Endothelial cell of hepatic sinusoid (primary cell): ENCODE measurements at regions not wholly inside any gene's neighbourhood (a gene's known extent, or its start where the extent isn't known, plus 50 kb on each side); places are given as distances from the start of the nearest gene placed in this dataset.
"Not testable (repeated sequence)": the region's sequence is repeated elsewhere in the genome, so short reads cannot be mapped to it uniquely, and the experiment has no call there.

ENCODE experiments used
- in situ Hi-C: cut with HindIII; loops from 2 replicates; pipeline ENCODE4 v1.10.0; 2017; ENCODE audit warnings: low sequenced_read_pairs

DNA sequence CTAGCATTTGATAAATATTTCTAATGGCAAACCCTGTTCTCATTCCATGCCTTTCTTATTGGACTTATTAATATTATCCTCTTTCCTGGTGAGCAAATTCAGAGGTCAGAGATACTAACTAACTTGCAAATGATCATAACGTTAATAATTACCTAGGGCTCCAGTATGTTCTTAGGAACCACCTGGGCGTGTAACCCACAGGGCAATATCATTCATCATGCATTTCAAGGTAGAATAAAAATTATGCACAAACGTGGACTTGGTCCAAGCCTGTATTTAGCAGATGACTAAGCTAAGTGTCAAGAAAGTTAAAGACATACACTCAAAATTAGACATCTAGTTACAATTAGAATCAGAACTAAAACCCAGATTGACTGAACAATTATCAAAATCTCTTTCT lies 850.1 kb downstream of the TRIML1 start:
- in situ Hi-C loops, result no loop called here

DNA sequence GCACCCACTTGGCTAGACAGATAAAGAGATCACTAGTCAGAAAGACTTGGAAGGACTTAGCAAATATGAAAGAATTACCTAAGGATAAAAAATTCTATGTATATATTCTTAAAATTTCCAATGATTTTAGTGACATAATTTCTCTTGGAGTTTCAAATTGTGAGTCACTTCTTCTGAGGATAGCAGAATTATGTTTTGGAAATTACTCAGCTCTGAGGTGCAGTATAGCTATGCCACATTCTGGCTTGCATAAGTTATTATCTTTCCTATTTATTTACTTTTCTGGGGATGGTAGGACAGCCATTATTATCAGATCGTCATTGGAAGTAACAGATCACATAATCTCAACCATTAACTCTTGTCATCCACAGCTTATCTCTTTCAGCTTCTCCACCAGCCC lies 853.5 kb downstream of the TRIML1 start:
- in situ Hi-C loops, result loop anchor here (5.0 kb wide), 1 partner anchor 105 kb away; no protein-coding TSS in a partner anchor

DNA sequence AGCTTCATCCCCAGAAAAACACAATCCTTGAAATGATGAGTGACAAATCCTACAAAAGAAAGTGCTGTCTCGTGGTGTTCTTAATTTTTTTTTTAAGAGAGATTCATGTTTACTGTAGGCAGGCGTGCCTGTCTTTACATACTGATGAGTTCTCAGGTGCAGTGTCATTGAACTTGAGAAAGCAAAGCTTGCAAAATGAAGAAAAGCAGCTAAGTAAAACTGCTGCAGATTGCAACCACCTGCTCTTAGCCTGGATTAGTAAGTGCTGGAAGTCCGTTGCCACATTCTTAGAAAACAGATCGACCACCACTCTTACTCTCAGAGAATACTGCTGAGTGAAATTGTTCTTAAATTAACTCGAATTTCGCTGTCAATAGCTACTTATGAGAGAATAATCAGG lies 854.6 kb downstream of the TRIML1 start:
- in situ Hi-C loops, result loop anchor here (5.0 kb wide), 1 partner anchor 103 kb away; no protein-coding TSS in a partner anchor

DNA sequence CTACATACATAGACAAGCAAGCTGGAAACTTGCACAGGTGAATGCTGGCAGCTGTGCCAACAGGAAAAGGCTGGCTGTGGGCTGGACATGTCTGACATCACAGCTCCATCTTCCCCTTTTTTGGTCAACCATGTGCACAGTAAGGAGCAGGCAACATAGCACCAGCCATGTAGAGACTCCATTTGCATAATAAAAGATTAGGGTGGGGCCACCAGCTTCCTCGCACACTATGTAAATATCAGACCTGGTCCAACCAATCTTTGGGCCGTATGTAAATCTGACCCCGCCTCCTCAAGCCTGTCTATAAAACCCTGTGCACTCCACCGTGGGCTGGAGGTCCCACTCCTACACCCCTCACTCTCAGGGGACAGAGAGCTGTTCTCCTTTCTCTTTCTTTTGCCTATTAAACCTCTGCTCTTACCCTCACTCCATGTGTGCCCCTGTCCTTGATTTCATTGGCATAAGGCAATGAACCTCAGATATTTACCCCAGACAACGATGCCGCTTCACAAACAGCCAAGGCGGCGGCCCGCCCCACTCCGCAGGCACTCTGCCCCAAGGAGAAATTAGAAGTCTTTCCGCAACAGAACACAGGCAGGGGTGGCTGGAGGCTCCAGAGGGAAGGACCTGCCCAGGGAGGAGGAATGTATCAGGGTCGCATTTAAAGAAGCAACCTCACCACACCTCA lies 862.2 kb downstream of the TRIML1 start:
- in situ Hi-C loops, result no loop called here

DNA sequence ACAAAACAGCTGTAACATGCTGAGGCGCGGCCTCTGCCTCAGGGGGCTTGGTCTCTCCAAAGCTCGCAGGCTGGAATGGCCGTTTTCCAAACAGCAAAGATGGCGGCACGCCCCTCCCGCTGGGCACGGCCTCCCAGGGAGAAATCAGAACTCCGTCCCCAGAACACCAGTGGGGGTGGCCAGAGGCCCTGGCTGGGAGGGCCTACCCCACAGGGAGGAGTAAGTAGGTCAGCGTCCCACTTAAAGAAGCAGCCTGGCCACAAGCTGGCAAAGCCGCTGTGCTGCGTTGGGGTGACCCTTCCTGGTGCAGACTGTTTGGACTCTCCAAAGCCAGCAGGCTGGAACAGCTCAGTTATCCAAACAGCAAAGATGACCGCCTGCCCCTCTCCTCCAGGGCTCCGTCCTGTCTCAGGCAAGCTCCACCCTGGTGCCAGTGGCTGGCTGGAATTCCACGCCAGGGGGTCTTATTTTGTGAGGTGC lies 862.8 kb downstream of the TRIML1 start:
- in situ Hi-C loops, result no loop called here

DNA sequence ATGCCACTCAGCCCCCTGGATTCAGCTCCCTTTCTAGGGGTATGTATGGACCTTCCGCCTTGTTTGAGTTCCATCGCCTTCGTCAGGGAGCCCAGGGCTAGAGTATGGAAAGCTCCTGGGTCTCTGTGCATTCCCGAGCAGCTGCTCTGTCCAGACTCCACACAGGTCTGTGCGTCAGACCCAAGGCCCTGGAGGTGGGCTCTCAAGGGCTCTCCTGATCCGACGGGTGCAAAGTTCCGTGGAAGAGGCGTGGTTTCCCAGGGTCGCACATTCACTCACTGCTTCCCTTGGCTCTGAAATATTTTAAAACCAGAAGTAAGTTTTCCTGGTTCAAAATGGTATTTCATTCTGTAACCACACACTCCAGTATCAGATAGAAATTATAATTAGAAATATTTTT lies 863.2 kb downstream of the TRIML1 start:
- in situ Hi-C loops, result no loop called here

DNA sequence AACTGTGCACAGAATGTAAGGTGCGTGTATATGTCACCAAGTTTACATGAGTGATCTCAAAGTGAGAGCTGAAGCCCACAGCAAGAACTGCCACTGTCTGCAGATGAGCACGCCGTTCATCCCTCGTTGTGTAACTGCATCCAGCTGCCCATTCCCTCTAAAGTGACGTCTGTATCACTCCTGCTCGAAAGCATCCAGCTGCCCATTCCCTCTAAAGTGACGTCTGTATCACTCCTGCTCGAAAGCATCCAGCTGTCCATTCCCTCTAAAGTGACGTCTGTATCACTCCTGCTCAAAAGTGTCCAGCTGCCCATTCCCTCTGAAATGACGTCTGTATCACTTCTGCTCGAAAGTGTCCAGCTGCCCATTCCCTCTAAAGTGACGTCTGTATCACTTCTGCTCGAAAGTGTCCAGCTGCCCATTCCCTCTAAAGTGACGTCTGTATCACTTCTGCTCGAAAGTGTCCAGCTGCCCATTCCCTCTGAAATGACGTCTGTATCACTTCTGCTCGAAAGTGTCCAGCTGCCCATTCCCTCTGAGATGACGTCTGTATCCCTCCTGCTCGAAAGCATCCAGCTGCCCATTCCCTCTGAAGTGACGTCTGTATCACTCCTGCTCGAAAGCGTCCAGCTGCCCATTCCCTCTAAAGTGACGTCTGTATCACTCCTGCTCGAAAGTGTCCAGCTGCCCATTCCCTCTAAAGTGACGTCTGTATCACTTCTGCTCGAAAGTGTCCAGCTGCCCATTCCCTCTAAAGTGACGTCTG lies 871.4 kb downstream of the TRIML1 start:
- in situ Hi-C loops, result not testable (repeated sequence)

DNA sequence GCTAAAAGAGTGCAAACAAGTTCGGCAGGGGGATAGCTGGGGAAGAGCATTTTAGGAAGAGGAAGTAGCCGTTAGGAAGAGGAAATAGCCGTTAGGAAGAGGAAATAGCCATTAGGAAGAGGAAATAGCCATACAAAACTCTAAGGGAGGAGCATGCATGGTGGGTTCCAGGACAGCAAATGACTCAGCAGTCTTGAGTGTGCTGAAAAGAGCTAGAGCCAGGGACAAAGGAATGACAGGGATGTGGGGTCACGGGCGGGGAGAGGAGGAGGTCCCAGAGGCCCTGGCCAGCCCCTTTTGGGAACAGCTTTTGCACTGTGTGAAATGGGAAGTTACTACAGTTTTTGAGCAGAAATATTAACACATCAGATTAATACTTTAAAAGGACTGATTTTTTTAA lies 882.6 kb downstream of the TRIML1 start:
- in situ Hi-C loops, result no loop called here

DNA sequence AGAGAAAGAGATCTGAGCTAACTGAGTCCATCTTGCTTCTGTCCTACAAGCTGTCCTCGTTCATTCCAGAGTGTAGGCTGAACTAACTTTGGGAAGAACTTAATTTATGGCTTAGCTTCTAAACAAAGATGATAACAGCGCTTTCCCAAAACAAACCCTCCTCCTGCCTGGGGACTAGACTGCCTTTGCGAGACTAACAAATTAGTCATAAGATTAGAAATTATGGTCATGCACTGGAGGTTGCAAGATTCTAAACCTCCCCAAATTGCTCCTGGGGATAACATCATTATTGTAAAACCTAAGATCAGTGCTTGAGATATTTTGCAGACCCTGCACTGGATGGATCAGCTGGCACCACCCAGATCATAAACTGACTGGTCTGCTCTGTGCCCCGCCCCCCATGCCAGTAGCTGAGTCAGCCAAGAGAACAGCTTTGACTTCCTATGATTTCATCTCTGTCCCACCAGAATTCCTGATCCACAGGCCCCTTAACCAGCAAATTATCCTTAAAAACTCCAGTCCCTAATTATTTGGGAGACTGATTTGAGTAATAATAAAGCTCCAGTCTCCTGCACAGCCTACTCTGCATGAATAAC lies 883.3 kb downstream of the TRIML1 start:
- in situ Hi-C loops, result no loop called here

DNA sequence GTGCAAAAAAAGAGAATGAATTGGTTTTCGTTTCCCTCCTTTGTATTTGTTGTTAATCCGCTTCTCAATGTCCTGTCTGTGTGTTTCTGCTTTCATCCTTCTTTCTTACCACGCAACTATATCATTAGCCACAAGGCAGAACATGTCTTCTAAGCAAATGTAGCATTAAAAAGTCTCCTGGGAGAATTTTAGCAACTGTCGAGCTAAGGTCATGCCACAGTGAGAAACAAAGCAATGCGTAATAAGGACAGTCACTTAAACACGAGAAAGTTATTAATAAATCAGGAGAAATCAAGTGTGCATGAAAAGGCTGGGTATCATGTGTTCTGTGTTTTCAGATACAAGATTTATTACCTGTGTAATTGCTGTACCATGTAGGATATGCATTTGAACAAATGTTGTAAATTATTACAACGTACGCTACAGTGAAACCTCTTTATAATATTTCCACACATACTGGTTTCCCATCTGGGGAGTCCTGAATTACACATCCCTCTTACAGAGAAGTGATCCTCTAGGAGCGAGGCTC lies 890.8 kb downstream of the TRIML1 start:
- in situ Hi-C loops, result no loop called here

DNA sequence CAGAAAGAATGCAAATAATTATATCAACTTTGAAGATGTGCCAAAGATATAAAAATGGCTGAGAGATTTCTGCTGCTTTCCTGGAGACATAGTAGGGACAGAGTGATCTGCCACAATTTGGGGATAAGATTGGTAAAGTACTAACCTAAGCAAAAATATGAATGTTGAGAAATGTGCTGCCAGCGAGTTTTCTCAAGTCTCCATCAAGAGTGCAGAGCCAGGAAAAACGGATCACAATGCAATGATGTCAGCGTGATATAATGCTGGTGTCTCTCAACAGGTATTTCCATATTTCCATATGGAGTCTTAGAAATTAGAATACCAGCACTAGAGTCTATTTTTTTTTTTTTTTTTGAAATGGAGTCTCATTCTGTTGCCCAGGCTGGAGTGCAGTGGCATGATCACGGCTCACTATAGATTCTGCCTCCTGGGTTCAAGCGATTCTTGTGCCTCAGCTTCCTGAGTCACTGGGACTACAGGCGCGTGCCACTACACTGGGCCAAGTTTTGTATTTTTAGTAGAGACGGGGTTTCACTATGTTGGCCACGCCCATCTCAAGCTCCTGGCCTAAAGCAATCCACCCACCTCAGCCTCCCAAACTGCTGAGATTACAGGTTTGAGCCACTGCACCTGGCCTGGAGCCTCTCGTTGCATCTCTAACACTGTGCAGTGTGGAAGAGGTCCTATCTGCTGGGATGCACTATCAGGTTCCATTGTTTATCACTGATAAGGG lies 893.5 kb downstream of the TRIML1 start:
- in situ Hi-C loops, result no loop called here

DNA sequence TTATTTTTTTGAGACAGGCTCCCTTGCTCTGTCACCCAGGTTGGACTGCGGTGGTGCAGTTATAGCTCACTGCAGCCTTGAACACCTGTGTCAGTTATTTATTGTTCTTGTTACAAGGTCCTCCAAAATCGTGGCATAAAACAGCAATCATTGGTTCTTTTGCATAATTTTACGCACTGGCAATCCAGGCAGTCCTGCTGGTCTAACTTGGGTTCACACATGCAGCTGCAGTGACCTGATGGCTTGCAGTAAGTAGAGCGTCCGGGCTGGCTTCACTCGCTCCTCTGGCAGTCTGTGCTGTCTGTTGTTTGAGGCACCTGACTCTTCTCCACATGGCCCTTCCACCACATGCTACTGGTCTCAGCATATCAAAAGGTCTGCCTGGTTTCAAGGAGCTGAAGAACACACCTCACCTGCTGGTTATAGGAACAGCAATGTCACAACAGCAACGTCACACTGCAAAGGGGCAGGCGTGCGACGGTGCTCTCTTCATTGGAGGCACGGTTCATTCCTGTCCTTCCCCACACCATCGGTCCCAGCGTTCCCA lies 894.6 kb downstream of the TRIML1 start:
- in situ Hi-C loops, result no loop called here

DNA sequence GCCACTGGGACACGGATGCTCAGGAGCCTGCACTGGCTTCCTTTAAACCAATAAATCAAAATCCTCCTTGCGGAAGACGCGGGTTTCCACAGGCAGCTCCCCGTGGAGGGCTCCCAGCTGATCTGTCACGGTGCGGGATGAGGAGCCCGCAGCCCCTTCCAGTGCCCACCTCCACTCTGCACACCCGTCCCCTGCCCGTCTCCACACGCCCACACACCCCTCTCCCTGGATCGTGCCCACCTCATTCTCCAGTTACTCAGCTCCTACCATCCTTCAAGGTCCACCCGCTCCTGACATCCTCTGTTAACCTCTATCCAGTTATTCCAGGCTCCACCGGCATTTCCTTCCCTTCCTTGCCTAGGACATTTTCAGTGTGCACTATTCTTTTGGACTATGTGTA lies 895.9 kb downstream of the TRIML1 start:
- in situ Hi-C loops, result no loop called here

DNA sequence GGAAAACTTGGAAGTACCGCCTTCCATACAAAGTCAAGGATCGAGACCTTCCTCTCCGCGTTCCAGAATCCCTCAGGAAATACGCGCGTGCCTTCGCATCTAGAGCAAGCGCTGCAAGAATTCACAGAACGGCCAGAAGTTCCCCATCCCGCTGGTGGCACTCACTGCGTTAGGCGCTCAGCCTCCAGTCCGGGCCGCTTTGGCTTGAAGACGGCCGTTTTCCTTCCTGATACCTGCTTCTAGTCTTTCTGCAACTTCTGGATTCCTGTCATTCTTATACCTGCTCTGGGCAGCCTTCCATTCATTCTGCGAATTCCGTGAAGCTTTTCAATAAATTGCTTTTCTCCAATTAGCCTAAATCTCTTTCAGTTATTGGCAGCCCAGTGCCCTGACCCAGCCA lies 896.4 kb downstream of the TRIML1 start:
- in situ Hi-C loops, result no loop called here

DNA sequence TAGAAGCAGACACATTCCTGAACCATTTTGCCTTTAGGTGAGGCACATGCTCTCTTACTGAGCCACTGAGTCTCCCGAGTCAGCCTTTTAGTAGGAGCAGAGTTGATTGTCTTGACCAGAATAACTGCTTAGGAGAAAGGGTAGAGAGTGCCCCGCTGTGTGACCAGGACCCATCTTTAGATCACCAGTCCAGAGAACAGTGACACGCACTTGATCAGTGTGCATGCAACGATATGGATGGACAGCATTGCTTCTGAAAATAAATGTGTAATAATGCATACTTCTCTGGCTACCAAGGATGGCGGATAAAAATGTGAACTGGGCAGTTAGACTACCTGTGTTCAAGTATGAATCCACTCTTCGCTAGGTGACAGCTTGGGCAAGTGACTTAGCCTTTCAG lies 897.7 kb downstream of the TRIML1 start:
- in situ Hi-C loops, result no loop called here

DNA sequence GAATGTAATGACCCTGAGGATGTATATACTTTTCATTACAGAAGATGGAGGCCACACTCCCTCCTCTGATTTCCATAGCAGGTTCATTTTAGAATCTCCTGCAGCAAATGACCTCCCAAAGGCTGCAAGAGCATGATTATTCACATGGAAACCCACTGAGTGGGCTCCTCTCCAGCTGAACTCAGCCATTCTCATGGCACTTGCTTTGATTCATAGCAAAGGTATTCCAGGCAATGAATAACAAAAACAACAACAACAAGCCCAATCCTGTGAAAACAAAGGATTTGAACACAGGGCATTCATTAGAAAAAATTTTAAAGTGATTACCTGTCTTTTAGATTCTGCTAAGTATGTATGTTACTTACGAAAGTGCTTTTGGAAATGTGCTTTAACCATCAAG lies 894.0 kb upstream of the FRG1 start:
- in situ Hi-C loops, result no loop called here

DNA sequence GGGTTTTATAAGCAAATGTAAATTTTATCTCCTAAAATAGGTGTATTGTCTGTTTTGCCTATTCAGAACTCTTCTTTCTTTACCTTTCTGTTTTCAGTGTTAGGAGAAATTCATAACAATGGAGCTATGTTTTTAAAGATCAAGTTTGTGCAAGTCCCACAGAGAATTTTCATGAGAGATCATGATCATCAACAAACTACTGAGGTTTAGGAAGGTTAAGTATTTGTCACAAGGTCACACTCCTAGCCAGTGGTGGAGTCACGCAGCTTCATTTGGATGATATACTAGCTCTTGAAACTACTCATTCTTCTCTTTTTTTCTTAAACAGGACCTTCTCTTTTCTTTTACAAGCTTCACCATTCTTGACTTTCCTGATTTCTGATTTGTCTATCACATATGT lies 892.6 kb upstream of the FRG1 start:
- in situ Hi-C loops, result no loop called here

DNA sequence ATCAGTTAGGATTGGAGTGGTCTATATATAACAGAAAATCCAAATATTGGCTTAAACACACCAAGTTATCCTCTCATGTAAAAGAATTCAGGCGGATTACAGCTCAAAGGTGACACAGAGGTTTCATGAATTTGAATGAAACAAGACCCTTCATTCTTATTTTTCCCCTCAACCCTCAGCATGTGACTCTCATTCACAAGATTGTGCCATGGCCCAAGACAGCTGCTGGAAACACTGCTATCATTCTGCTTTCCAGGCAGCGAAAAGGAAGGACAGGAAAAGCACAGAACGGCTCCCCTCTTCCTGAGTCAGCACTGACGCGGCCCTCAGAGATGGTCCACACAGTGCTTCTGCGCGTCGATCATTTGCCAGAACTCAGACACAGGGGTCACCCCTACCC lies 891.0 kb upstream of the FRG1 start:
- in situ Hi-C loops, result no loop called here

DNA sequence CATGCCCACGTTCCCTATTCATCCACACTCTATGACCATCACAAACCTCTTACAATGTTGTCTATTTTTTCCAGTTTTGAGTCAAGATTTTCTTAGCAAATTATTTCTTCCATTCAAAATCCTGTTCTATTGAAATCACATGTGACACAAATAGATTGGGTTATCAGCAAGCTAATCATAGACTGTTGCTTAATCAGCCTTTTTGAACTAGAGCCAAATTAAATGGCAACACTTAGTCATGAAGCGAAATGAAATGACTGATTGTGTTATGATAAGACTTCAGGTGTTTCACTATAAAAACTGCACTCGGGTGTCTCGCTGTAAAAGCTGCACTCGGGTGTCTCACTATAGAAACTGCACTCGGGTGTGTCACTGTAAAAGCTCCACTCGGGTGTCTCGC lies 890.0 kb upstream of the FRG1 start:
- in situ Hi-C loops, result no loop called here

DNA sequence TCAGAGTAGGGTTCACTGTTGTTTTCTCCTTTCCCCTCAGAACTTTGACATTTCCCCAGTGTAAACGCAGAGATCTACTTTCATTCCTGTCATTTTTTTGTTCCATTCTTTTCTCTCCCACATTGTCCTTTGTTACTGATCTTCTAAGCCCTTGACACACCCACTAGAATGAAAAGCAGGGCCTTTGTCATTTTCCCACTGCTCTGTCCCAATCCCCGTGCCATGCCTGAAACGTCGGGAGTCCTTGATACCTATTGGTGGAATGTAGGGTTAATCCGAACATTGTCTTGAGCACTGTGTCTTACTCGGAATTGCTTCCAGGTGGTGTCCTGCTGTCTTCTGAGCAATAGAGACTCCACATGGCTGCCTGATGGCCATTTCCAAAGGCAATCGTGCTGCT lies 887.1 kb upstream of the FRG1 start:
- in situ Hi-C loops, result no loop called here

DNA sequence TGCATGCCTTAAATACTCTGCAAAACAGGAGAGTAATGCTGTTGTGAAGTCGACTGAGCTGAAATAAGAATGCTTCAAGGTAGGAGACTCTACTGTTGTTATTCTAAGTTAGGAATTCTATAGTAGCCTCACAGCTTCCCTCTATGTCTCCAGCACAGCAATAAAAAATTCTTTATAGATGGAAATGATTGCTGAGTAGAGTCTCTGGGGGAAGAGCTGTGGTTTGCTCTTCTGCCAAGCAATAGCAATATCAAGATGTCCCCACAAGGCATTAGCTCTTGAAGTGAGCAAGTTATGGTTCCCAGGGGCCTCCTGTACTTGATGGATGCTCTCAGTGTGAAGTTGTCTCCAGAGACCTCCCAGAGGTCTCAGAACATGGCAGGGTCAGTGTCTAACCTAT lies 880.6 kb upstream of the FRG1 start:
- in situ Hi-C loops, result no loop called here
